HG03103 (cell line): ENCODE measurements at regions not wholly inside any gene's neighbourhood (a gene's known extent, or its start where the extent isn't known, plus 50 kb on each side); places are given as distances from the start of the nearest gene placed in this dataset.

Experiments
- ATAC-seq: cut with Tn5 transposase; IDR thresholded peaks from one replicate; pipeline ENCODE4 v1.9.1; 2021; ENCODE audit warnings: low read depth; ENCODE audit not compliant: unreplicated experiment

GRCh38 chr10:81008726-81009125 is 471.0 kb downstream of the SH2D4B start:
- no peak for ATAC-seq

GRCh38 chr10:81009296-81009695 is 471.6 kb downstream of the SH2D4B start:
- no peak for ATAC-seq

DNA sequence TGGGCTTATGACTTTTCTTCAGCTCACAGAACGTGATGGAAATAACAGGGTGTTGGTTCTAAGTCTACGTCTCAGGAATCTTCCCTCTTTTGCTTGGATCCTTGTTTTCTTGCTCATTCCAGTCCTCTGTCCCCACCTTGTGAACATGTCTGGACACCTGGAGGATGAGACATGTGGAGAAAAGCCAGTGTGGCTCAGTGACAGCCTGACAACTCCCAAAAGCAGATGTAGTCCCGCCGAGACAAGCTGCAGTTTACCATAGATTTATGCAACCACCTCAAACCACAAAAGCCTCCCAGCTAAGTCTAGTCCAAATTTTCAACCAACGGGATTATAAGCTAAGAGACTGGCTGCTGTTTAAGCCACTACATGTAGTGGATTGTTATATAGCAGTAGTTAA is 476.1 kb downstream of the SH2D4B start:
- ATAC-seq, result no peak

GRCh38 chr10:81019029-81019890 is 481.6 kb downstream of the SH2D4B start:
- peak; percentile 83 for ATAC-seq

DNA sequence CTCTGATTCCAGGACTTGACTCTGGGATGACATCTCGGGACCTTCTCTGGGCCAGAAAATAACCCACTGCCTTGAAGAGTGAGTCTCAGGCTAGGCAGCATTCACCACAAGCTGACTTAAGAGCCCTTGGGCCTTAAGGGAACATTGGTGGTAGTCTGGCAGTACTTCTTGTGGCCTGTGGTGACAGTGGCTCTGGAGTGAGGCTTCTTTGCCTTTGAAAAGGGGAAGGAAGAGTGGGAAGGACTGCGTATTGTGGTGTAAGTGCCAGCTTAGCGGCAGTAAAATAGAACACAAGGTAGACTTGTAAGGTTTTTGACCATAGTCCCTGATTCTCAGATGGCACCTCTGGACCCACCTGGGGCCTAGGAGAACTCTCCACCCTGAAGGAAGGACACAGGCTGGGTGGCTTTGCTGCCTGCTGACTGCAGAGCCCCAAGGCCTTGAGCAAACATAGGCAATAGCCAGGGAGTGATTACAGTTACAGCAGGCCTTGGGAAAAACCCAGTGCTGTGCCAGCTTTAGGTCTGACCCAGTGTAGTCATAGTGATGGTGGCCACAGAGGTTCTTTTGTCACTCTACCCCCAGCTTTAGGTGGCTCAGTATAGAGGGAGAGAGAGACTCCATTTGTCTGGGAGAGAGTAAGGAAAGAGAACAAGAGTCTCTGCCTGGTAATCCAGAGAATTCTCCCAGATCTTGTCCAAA is 483.9 kb downstream of the SH2D4B start:
- ATAC-seq, result no peak

DNA sequence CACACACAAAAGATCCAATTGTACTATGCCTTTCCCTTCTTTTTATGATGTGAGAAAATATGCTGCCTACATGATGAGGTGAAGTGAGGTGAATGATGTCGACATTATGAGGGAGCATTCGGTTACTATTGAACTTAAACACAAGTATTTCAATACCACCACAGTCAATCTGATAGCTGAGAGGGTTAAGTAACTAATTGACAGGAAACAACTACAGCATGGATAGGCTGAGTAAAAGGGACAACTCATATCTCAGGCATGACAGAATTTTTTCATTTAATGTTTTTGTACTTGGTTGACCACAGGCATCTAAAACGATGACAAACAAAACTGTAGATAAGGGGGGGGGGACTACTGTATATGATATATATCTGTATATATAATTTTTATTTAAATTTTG is 488.9 kb downstream of the SH2D4B start:
- no peak for ATAC-seq

GRCh38 chr10:81027223-81027622 is 489.5 kb downstream of the SH2D4B start:
- ATAC-seq, result no peak

DNA sequence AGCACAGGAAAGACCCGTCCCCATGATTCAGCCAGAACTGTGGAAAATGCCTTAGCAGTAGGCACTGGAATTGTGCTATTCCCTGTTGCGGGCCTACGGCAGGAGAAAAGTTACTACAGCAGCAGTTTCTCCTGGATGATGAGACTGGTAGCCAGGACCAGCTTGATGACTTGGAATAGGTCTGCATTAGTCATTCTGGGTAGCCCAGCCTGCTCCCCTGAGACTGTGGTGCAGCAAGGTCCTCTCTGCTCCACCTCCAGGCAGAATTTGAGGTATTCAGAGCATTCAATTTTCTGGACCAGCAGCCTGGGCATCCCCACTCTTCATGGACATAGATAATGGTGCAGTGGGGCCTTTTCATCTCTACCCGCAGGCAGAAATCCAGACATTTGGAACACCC is 490.0 kb downstream of the SH2D4B start:
- no peak for ATAC-seq

- peak; percentile 65 for ATAC-seq
Measured at GRCh38 chr10:81031774-81032173, 494.1 kb downstream of the SH2D4B start.

DNA sequence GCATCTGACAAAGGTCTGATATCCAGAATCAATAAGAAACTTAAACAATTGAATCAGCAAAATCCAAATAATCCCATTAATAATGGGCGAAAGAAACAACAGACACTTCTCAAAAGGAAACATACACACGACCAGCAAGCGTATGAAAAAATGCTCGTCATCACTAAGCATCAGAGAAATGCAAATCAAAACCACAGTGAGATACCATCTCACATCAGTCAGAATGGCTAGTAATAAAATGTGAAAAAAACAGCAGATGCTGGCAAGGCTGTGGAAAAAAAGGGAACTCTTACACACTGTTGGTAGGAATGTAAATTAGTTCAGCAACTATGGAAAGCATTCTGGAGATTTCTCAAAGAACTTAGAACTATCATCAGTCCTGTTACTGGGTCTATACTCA is 496.7 kb downstream of the SH2D4B start:
- ATAC-seq, result no peak

DNA sequence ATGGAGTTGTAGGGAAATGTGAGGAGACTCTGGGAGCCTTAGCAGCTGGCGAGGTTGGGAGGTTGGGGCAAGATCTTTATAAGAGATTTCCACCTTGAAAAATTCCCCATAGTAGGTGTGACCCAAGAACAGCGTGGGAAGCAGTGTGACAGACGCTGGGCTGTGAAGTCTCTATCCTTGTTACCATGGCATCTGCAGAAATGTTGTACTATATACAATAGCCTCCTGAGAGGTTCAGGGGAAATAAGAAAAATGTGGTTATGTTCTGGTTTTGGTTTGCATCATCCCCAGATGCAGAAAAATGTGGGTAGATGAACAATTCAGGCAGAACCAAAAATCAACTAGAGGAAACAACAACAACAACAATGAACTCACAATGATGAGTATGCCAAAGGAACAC is 498.6 kb downstream of the SH2D4B start:
- ATAC-seq, result peak; percentile 88

DNA sequence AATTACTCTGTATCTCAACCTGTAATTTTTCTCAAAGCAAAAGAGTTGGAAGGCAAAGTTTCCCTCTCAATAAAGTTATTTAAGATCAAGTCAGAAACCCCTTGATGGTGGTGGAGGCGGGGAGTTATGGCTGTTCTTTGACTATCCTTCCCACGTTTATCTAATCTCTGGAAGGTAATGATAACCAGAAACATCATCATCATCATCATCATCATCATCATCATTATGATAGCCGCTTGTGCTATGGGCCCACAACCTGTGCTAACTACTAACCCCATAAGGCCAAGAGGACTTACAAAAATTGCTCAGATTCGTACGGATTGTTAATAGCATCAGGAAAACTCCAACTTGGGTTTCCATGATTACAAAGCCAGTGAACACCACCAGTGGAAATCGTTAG is 502.3 kb downstream of the SH2D4B start:
- ATAC-seq, result no peak

- ATAC-seq, result no peak
Measured at GRCh38 chr10:81040940-81041339, 503.2 kb downstream of the SH2D4B start.

- no peak for ATAC-seq
Measured at GRCh38 chr10:81042647-81043046, 504.9 kb downstream of the SH2D4B start.

DNA sequence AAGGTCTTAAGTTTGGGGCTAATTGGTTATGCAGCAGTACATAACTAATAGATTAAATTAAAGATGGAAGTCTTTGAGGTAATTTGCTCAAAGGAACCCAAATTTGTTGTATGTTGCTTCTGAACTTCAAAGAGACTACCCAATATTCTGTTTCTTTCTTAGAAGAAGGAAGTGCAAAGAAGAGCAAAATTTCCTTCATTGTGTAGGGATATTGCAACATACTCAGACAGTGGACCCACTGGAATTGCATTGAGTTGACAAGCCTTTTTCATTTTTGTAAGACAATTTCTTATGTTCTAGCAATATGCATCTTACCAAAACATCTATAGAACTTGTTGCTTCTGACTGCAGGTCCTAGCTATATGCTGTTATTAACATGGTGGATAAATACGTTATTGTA is 527.8 kb downstream of the SH2D4B start:
- no peak for ATAC-seq

- no peak for ATAC-seq
Measured at GRCh38 chr10:81068460-81068859, 530.8 kb downstream of the SH2D4B start.

DNA sequence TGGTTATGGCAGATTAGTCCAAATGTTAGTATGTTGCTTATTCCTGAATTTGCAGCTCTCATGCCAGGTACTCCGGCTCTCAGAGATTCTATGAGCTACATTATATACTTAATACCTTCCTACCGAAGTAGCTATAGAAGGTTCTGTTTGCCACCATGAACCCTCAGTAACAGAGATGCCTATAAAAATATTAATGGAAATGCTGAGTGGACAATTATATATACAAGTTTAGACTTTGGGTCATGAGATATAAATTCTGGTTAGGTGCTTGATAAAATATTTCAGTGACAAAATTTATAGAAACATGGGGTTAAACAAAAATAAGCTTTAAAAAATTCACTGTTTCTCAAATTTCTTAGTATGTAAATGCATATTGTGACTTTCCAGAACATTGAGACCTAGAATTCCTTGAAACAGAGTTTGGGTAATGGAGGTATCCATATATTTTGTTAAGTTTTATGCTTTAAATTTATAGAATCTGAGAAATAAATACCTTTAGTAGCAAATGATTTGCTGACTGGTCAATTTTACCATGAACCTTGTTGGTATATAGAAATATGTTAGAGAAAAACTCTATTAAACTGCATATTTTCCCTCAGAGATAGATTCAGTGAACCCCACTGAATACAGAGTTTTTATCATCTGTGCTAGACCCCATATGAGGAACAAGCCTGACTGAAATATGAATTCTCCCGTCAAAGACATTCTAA is 533.5 kb downstream of the SH2D4B start:
- no peak for ATAC-seq

GRCh38 chr10:81073155-81073554 is 535.5 kb downstream of the SH2D4B start:
- no peak for ATAC-seq

GRCh38 chr10:81081887-81082620 is 544.4 kb downstream of the SH2D4B start:
- ATAC-seq, result peak; percentile 63

- ATAC-seq, result no peak
Measured at GRCh38 chr10:81082621-81083376, 545.1 kb downstream of the SH2D4B start.
